Adrenal gland (tissue), 9 donors: ENCODE measurements at regions not wholly inside any gene's neighbourhood (a gene's known extent, or its start where the extent isn't known, plus 50 kb on each side); places are given as distances from the start of the nearest gene placed in this dataset.

Experiments used
- DNase-seq, 7 donors: peaks; one replicate each; pipeline ENCODE4 v3.0.0-alpha.2; 2019 to 2020
- H3K27ac ChIP-seq, 5 donors: fragments of 200-600 bp; sonication (generic) in 4 of 5; 1 replicate in 3 of 5; 2 replicates in 2 of 5; pipeline versions ENCODE4 v1.5.1 to v1.8.0; 2016 to 2020; ENCODE audit warnings: mild to moderate bottlenecking in 1 of 5
- H3K27me3 ChIP-seq: fragments of 200-600 bp; 2 replicates; pipeline ENCODE4 v1.8.0; 2021
- H3K36me3 ChIP-seq, 2 donors: fragments of 200-600 bp; replicated peaks in 1 of 2; 1 replicate in 1 of 2; 2 replicates in 1 of 2; pipeline versions ENCODE4 v1.5.1 to v1.8.0; 2018 to 2022
- H3K4me1 ChIP-seq, 2 donors: fragments of 200-600 bp; replicated peaks in 1 of 2; 1 replicate in 1 of 2; 2 replicates in 1 of 2; pipeline versions ENCODE4 v1.5.1 to v1.8.0; 2018 to 2021
- H3K4me3 ChIP-seq, 4 donors: fragments of 200-600 bp; sonication (generic) in 3 of 4; one replicate each; pipeline ENCODE4 v1.5.1; 2016 to 2018
- H3K9me3 ChIP-seq, 3 donors: fragments of 200-600 bp; sonication (generic) in 1 of 3; replicated peaks in 1 of 3; 1 replicate in 2 of 3; 2 replicates in 1 of 3; pipeline versions ENCODE4 v1.5.1 to v1.8.0; 2016 to 2021
- CTCF ChIP-seq, 6 experiments: fragments of 450-650 bp in 4 of 6; fragments of 200-600 bp in 2 of 6; sonication (generic) in 1 of 6; IDR thresholded peaks; 1 replicate in 5 of 6; 2 replicates in 1 of 6; pipeline versions ENCODE4 v1.5.1 to v1.8.0; 2016 to 2021; ENCODE audit warnings: antibody characterized with exemption in 6 of 6, mild to moderate bottlenecking in 2 of 6, moderate library complexity in 1 of 6
- POLR2A ChIP-seq, 2 donors: fragments of 450-650 bp; IDR thresholded peaks; one replicate each; pipeline ENCODE4 v1.6.1; 2017; ENCODE audit warnings: antibody characterized with exemption in 2 of 2, mild to moderate bottlenecking in 2 of 2, moderate library complexity in 1 of 2
- WGBS, 4 donors: extraction: QIAGEN DNeasy Blood & Tissue Kit in 2 of 4; methylation state at CpG; one replicate each; pipeline versions ENCODE4 v1.1.5 to v1.1.7; 2013 to 2017; 5-methylcytosine and 5-hydroxymethylcytosine counted together
- intact Hi-C, 2 donors: fragments of 100-400 bp; cut with DNase I; formaldehyde crosslinking; loops; one replicate each; pipeline versions ENCODE4 v1.14.1 to v1.15.0; 2022 to 2023
- donor health status: healthy with polysubstance abuse.
- donor health status: Bipolar disorder and iron deficiency.
- donor health status: DM: yes; HTN: yes; CAD: no.
- donor health status: DM: no; HTN: no; CAD: no.
- donor health status: DM: no; HTN: no; CAD: no.

- no peak for DNase-seq
- Histone ChIP-seq H3K36me3 (no peaks in the 10 kb centered on the region), H3K4me1 (no peaks in the 10 kb centered on the region), H3K9me3 (no peaks in the 10 kb centered on the region), H3K4me3 (no peak overlapping the region), H3K27me3 (no peaks in the 10 kb centered on the region), H3K27ac (no peak overlapping the region)
- TF ChIP-seq POLR2A (IDR thresholded peaks at IDR 0.05) (no peak), CTCF (IDR thresholded peaks at IDR 0.05) (no peak)
- intact Hi-C loops = loop anchor here (5.0 to 10.0 kb wide), 3 partner anchors 166 to 384 kb away; no protein-coding TSS in a partner anchor
Observed at GRCh38 chr12:76628745-76629144, 69.2 kb upstream of the OSBPL8 start.

- no peak for DNase-seq
- intact Hi-C loops = no loop called here
- no peaks in the 10 kb centered on the region for H3K9me3 ChIP-seq
- no peaks in the 10 kb centered on the region for H3K36me3 ChIP-seq
- WGBS, 4 donors = 69 to 88% (median 79%) methylated on average over 2 of the region's 2 CpGs
- no peaks in the 10 kb centered on the region for H3K4me1 ChIP-seq
- no peak overlapping the region for H3K27ac ChIP-seq
- H3K27me3 ChIP-seq = no peaks in the 10 kb centered on the region
- no peak overlapping the region for H3K4me3 ChIP-seq
- TF ChIP-seq POLR2A (IDR thresholded peaks at IDR 0.05) (no peak), CTCF (IDR thresholded peaks at IDR 0.05) (no peak)
Observed at GRCh38 chr12:76631741-76632140, 72.2 kb upstream of the OSBPL8 start.

- intact Hi-C loops = no loop called here
- H3K4me1 ChIP-seq = no peaks in the 10 kb centered on the region
- no peaks in the 10 kb centered on the region for H3K36me3 ChIP-seq
- no peak for TF ChIP-seq CTCF (IDR thresholded peaks at IDR 0.05)
- no peak for TF ChIP-seq POLR2A (IDR thresholded peaks at IDR 0.05)
- no peak overlapping the region for H3K27ac ChIP-seq
- DNase-seq = no peak
- H3K9me3 ChIP-seq = no peaks in the 10 kb centered on the region
- no peak overlapping the region for H3K4me3 ChIP-seq
- H3K27me3 ChIP-seq = no peaks in the 10 kb centered on the region
Observed at GRCh38 chr12:76633415-76633814, 73.8 kb upstream of the OSBPL8 start.

- H3K36me3 ChIP-seq = no peaks in the 10 kb centered on the region
- no peak for TF ChIP-seq CTCF (IDR thresholded peaks at IDR 0.05)
- no peaks in the 10 kb centered on the region for H3K9me3 ChIP-seq
- intact Hi-C loops = no loop called here
- H3K27ac ChIP-seq = no peak overlapping the region
- no peaks in the 10 kb centered on the region for H3K4me1 ChIP-seq
- no peak overlapping the region for H3K4me3 ChIP-seq
- DNase-seq = no peak
- 72 to 80% (median 74%) methylated on average over 4 of the region's 4 CpGs for WGBS, 4 donors
- no peaks in the 10 kb centered on the region for H3K27me3 ChIP-seq
Observed at GRCh38 chr12:76634133-76634532, 74.6 kb upstream of the OSBPL8 start.
